ENCODE measurements at regions not wholly inside any gene's neighbourhood (a gene's known extent, or its start where the extent isn't known, plus 50 kb on each side); places are given as distances from the start of the nearest gene placed in this dataset.

DNA sequence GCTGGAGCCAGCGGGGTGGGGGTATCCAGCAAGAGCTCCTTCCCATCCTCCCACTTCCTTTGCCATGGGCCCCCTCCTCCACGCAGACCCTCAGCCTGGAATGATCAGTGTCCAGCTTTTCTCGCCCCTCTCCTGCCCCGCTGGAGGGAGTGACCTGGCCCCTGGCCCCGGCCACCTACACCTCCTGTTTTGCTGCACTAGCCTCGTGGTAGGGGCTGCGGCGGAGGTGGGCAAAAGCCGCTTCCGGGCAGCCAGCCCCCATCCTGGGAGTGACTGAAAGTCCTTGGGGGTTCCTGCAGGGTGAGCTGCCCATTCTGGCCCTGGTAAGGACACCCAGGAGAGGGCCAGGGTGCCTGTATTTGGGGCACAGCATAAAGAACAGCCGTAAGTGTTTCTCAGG is 295.7 kb downstream of the SEC14L1 start:
- TF ChIP-seq, protein P1, sequence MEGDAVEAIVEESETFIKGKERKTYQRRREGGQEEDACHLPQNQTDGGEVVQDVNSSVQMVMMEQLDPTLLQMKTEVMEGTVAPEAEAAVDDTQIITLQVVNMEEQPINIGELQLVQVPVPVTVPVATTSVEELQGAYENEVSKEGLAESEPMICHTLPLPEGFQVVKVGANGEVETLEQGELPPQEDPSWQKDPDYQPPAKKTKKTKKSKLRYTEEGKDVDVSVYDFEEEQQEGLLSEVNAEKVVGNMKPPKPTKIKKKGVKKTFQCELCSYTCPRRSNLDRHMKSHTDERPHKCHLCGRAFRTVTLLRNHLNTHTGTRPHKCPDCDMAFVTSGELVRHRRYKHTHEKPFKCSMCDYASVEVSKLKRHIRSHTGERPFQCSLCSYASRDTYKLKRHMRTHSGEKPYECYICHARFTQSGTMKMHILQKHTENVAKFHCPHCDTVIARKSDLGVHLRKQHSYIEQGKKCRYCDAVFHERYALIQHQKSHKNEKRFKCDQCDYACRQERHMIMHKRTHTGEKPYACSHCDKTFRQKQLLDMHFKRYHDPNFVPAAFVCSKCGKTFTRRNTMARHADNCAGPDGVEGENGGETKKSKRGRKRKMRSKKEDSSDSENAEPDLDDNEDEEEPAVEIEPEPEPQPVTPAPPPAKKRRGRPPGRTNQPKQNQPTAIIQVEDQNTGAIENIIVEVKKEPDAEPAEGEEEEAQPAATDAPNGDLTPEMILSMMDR (IDR thresholded peaks at IDR 0.05): no peak
- TF ChIP-seq ZFX (IDR thresholded peaks at IDR 0.05; ENCODE audit: borderline replicate concordance): no peak

Data from 22Rv1 (cell line).